ENCODE measurements at regions not wholly inside any gene's neighbourhood (a gene's known extent, or its start where the extent isn't known, plus 50 kb on each side); places are given as distances from the start of the nearest gene placed in this dataset.
A peak's percentile ranks its signal among the peaks of the same experiment; 100 is the strongest.

DNA sequence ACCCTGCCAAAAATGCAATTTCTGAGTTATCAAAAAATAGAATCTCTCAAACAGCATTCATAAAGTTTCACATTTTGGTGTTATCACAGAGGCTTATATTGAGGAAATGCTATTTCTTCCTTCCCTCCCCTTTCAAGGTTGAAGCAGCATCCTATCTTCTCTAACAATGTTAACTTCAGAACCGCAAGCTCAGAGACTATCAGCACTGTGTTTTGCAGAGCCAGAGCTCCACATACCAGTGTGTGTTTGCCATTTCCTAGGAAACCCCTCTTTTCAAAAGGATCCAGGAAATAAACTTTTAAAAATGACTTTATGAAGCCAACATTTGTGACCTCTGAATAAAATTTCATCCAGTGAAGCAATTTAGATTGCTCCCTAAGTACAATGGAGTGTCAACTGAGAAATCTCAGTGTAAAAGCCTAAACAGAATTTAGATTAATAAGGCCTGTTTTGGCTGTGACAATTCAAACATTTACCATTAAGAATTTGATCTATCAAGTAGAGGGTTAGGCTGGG lies 332.6 kb downstream of the NOVA1 start:
- H3K27ac ChIP-seq, result no peak overlapping the region

DNA sequence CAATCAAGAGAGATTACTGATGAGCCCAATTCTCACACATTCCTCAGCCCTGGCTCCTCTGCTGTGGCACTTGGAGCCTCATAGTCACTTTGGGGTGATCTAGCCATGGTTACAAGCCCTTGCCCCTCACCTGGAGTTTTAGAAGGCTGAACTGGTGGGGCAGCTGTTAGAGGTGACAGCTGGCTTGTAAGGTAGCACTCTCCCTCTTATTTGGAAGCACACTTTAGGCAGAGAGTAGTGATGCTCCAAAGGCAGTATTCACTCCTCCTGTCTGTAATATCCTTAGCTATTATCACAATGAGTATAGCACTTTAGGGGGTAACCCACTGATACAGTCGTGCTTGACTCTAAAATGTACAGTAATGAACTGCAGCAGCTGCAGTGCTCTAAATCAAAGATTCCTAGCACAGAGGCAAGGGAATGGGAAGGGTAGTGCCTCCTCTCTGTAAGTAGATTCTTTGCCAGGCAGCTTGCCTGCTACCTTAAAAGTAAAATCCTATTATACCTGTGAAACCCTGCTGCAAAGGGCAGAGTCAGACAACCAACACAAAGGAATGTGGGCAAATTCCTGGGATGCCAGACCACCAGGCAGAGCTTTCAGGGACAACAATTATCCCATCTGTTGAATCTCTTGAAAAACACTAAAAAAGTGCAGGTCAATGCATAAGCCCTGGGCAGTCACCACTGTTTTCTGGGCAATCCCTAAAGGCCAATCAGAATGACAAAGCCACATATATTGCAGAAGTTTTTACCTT lies 336.3 kb downstream of the NOVA1 start:
- H3K4me1 ChIP-seq (ENCODE audit: low read depth), result no peaks in the 10 kb centered on the region
- H3K36me3 ChIP-seq, result no peaks in the 10 kb centered on the region
- TF ChIP-seq, protein P1, sequence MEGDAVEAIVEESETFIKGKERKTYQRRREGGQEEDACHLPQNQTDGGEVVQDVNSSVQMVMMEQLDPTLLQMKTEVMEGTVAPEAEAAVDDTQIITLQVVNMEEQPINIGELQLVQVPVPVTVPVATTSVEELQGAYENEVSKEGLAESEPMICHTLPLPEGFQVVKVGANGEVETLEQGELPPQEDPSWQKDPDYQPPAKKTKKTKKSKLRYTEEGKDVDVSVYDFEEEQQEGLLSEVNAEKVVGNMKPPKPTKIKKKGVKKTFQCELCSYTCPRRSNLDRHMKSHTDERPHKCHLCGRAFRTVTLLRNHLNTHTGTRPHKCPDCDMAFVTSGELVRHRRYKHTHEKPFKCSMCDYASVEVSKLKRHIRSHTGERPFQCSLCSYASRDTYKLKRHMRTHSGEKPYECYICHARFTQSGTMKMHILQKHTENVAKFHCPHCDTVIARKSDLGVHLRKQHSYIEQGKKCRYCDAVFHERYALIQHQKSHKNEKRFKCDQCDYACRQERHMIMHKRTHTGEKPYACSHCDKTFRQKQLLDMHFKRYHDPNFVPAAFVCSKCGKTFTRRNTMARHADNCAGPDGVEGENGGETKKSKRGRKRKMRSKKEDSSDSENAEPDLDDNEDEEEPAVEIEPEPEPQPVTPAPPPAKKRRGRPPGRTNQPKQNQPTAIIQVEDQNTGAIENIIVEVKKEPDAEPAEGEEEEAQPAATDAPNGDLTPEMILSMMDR (IDR thresholded peaks at IDR 0.05; ENCODE audit: low read depth, low read length), result no peak
- H3K27me3 ChIP-seq, result no peaks in the 10 kb centered on the region
- H3K4me3 ChIP-seq, result no peak overlapping the region
- no peaks in the 10 kb centered on the region for H3K9me3 ChIP-seq (ENCODE audit: low read depth)
- no peak overlapping the region for H3K27ac ChIP-seq
- DNase-seq (ENCODE audit: low read depth in 1 of 2, low spot score in 1 of 2), result no peak

More for the DNA sequence above, 332.6 kb downstream of the NOVA1 start:
- DNase-seq (ENCODE audit: low read depth in 1 of 2, low spot score in 1 of 2), result peak; percentile 11 to 20
- Histone ChIP-seq H3K9me3 (ENCODE audit: low read depth) (no peaks in the 10 kb centered on the region), H3K4me1 (ENCODE audit: low read depth) (no peaks in the 10 kb centered on the region), H3K4me3 (no peak overlapping the region), H3K36me3 (no peaks in the 10 kb centered on the region), H3K27me3 (no peaks in the 10 kb centered on the region)
- TF ChIP-seq, protein P1 (IDR thresholded peaks at IDR 0.05; ENCODE audit: low read depth, low read length), result no peak

DNA sequence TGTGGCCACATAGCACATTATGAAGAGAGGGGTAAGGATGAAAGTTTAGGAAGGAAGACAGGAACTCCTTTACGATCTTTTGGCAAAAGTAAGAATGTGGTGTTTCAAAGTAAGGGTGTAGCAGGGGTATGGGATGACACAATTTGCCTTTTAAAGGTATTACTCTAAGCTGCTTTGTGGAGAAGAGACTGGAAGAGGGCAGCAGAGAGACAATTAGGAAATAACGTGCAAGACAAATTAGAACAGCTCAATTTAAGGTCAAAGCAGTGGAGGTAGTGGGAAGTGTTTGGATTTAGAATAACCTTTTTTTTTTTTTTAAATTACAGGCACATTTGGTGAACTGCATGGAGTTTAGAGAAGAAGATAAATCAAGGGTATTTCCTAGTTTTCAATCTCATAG lies 342.6 kb downstream of the NOVA1 start:
- Histone ChIP-seq H3K4me3 (no peak overlapping the region), H3K36me3 (no peaks in the 10 kb centered on the region), H3K27me3 (no peaks in the 10 kb centered on the region), H3K4me1 (ENCODE audit: low read depth) (no peaks in the 10 kb centered on the region), H3K9me3 (ENCODE audit: low read depth) (no peaks in the 10 kb centered on the region), H3K27ac (no peak overlapping the region)
- TF ChIP-seq, protein P1 (IDR thresholded peaks at IDR 0.05; ENCODE audit: low read depth, low read length), result peak; percentile 59
- peak; percentile 34 to 70 for DNase-seq (ENCODE audit: low read depth in 1 of 2, low spot score in 1 of 2)

DNA sequence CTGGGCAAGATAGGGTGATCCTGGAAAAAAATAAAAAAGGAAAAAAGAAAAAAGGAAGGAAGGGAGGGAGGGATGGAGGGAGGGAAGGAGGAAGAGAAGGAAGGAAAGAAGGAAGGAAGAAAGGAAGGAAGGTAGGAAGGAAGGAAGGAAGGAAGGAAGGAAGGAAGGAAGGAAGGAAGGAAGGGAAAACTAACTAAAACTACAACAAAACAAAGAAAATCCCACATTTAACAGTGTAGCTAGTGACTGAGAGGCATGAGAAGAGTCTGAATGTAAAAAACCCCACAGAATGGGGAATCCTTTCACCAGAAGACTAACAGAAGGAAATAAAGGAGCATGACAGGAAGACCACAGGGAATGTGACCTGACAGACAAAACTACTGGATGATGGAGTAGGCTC lies 345.7 kb downstream of the NOVA1 start:
- no peaks in the 10 kb centered on the region for H3K9me3 ChIP-seq (ENCODE audit: low read depth)
- DNase-seq (ENCODE audit: low read depth in 1 of 2, low spot score in 1 of 2), result no peak
- TF ChIP-seq, protein P1 (IDR thresholded peaks at IDR 0.05; ENCODE audit: low read depth, low read length), result no peak
- H3K4me1 ChIP-seq (ENCODE audit: low read depth), result no peaks in the 10 kb centered on the region
- no peak overlapping the region for H3K4me3 ChIP-seq
- H3K36me3 ChIP-seq, result no peaks in the 10 kb centered on the region
- no peak overlapping the region for H3K27ac ChIP-seq
- H3K27me3 ChIP-seq, result no peaks in the 10 kb centered on the region

DNA sequence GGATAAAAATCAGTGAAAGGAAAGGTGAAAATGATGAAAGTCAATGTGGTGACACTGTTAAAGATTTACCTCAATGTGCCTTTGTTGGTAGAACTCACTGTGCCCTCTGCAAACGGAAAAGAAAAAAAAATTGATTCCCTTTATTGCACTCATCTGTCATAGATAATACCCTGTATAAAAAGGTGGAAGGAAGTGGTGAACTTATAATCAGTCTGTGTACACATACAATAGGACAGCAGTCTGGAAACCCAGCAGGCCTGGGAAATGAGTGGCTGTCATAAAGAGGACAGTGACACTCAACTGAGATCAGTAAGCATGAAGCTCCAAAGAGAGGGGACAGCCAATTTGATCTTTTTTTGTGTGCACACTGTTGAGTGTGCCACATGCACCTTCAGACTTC lies 364.7 kb downstream of the NOVA1 start:
- TF ChIP-seq, protein P1 (IDR thresholded peaks at IDR 0.05; ENCODE audit: low read depth, low read length), result no peak

More for the DNA sequence above, 364.7 kb downstream of the NOVA1 start:
- Histone ChIP-seq H3K27me3 (no peaks in the 10 kb centered on the region), H3K4me3 (no peak overlapping the region), H3K4me1 (ENCODE audit: low read depth) (no peaks in the 10 kb centered on the region), H3K9me3 (ENCODE audit: low read depth) (no peaks in the 10 kb centered on the region), H3K27ac (no peak overlapping the region), H3K36me3 (no peaks in the 10 kb centered on the region)
- DNase-seq (ENCODE audit: low read depth in 1 of 2, low spot score in 1 of 2), result no peak
